CD8-positive, alpha-beta memory T cell (primary cell): ENCODE measurements at regions not wholly inside any gene's neighbourhood (a gene's known extent, or its start where the extent isn't known, plus 50 kb on each side); places are given as distances from the start of the nearest gene placed in this dataset.

ENCODE experiments used
- CTCF ChIA-PET: fragments of 350-600 bp; sonication (Branson Sonifier 250); formaldehyde crosslinking; loops from one replicate; lab custom pipeline; 2021; ENCODE audit warnings: antibody characterized with exemption; lab: Charles Lee
- POLR2A ChIA-PET: fragments of 350-600 bp; sonication (Branson Sonifier 250); formaldehyde crosslinking; loops from one replicate; lab custom pipeline; 2021; ENCODE audit warnings: antibody characterized with exemption; lab: Charles Lee
- DNase-seq, 5 donors: peaks; one replicate each; pipeline versions ENCODE4 v3.0.0 to v3.0.0-alpha.2; 2020 to 2022; ENCODE audit warnings: mixed read lengths in 1 of 5
- H3K27ac ChIP-seq: one replicate; pipeline ENCODE4 v1.7.0; 2013; ENCODE audit warnings: low read depth, mild to moderate bottlenecking, low read length, moderate library complexity
- H3K27me3 ChIP-seq: 2 replicates; pipeline ENCODE4 v1.7.0; 2013; ENCODE audit warnings: low read length, mild to moderate bottlenecking; ENCODE audit not compliant: insufficient read depth, poor library complexity, severe bottlenecking
- H3K36me3 ChIP-seq: 2 replicates; pipeline ENCODE4 v1.7.0; 2013; ENCODE audit warnings: mild to moderate bottlenecking, low read length, moderate library complexity; ENCODE audit not compliant: insufficient read depth
- H3K4me1 ChIP-seq: 2 replicates; pipeline ENCODE4 v1.7.0; 2013; ENCODE audit warnings: mild to moderate bottlenecking, low read length, moderate library complexity; ENCODE audit not compliant: insufficient read depth
- H3K4me3 ChIP-seq: 2 replicates; pipeline ENCODE4 v1.7.0; 2013; ENCODE audit warnings: mild to moderate bottlenecking, low read length
- H3K9me3 ChIP-seq: 2 replicates; pipeline ENCODE4 v1.7.0; 2013; ENCODE audit warnings: mild to moderate bottlenecking, low read length
- H3K27ac Mint-ChIP-seq, 8 donors: one replicate each; pipeline ENCODE4 v1.8.0; 2020 to 2021; ENCODE audit warnings: mixed read lengths in 8 of 8, mild to moderate bottlenecking in 6 of 8, inconsistent platforms in 3 of 8, moderate library complexity in 3 of 8
- H3K27me3 Mint-ChIP-seq, 2 donors: one replicate each; pipeline ENCODE4 v1.8.0; 2020 to 2021; ENCODE audit warnings: mixed read lengths in 2 of 2, mild to moderate bottlenecking in 1 of 2, moderate library complexity in 1 of 2
- H3K36me3 Mint-ChIP-seq, 3 donors: one replicate each; pipeline ENCODE4 v1.8.0; 2020 to 2021; ENCODE audit warnings: mixed read lengths in 3 of 3, inconsistent platforms in 1 of 3, mild to moderate bottlenecking in 1 of 3
- H3K4me1 Mint-ChIP-seq, 3 donors: one replicate each; pipeline ENCODE4 v1.8.0; 2020 to 2021; ENCODE audit warnings: mixed read lengths in 3 of 3, inconsistent platforms in 1 of 3, mild to moderate bottlenecking in 1 of 3
- H3K4me3 Mint-ChIP-seq, 7 donors: one replicate each; pipeline ENCODE4 v1.8.0; 2020 to 2021; ENCODE audit warnings: mixed read lengths in 7 of 7, mild to moderate bottlenecking in 6 of 7, moderate library complexity in 4 of 7, inconsistent platforms in 2 of 7
- H3K9me3 Mint-ChIP-seq, 5 donors: one replicate each; pipeline ENCODE4 v1.8.0; 2020 to 2022; ENCODE audit warnings: mixed read lengths in 5 of 5, mild to moderate bottlenecking in 3 of 5, moderate library complexity in 2 of 5, inconsistent platforms in 1 of 5

DNA sequence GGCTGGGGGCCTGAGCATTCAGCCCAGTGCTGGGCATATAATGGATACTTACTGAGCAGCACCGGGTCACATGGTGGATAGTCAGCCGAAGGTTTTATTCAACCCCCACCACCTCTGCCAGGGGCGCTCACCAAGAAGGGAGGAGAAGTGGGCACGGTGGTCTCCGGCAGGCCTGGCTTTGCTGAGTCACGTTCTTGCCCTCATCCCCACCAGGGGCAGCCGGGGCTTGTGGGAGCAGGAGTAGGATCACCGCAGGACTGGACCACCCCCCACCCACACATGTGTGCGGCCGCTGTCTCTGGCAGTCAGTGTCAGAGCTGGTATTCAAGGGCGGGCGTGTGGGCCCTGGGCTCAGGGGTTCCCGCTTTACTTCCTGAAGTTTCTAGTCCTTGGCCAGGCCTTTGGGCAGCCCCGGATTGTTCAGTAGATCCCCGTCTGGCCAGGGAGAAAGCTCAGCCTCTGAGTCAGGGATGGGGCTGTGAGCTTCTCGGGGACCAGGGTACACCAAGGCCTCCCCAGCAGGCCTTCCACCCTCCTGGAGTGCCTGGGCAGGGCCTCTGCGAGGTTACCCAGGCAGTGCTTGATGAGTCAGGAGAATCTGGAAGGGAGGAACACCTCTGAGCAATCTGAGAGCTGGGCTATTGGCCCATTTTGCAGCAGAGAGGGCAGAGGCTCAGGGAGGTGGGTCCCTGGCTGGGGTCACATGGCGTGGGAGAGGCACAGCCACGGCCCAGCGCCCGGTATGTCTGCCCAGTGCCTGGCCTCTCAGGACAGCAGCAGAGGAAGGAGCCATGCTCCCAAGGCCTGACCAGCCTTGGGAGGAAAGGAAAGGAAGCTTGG, 60.6 kb downstream of the RTL6 start:
- H3K36me3 ChIP-seq: no peaks in the 10 kb centered on the region
- H3K9me3 ChIP-seq: no peaks in the 10 kb centered on the region
- H3K27me3 ChIP-seq: no peaks in the 10 kb centered on the region
- ChIA-PET POLR2A (no interaction called here), CTCF (no interaction called here)
- no peak for DNase-seq
- H3K9me3 Mint-ChIP-seq: no peaks in the 10 kb centered on the region
- no peaks in the 10 kb centered on the region for H3K4me1 ChIP-seq
- H3K36me3 Mint-ChIP-seq: no peaks in the 10 kb centered on the region
- H3K4me3 Mint-ChIP-seq: no peak overlapping the region
- H3K27ac ChIP-seq: no peak overlapping the region
- H3K4me3 ChIP-seq: no peak overlapping the region
- no peaks in the 10 kb centered on the region for H3K4me1 Mint-ChIP-seq
- H3K27me3 Mint-ChIP-seq: peaks cover 0 to 3% of the 10 kb centered on the region in 2 donors
- peak overlapping the region in 2 of 8 donors; percentile 15 to 88 for H3K27ac Mint-ChIP-seq

DNA sequence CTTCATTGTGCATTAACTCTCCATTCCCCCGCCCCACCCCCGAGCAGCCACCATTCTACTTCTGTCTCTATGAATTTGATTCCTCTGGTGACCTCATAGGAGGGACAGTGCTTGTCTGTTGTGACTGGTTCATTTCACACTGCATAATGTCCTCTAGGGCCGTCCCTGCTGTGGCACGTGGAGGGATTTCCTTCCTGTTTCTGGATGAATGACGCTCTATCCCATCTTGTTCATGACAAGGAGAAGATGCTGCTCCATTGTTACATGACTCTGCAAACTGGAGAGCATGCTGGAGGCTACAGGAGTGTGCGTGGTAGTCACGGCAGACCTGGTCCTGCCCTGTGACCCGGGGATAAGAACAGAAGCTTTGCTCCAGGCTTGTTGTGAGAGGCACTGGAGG, 61.3 kb downstream of the RTL6 start:
- H3K27me3 ChIP-seq: no peaks in the 10 kb centered on the region
- no peak overlapping the region for H3K27ac ChIP-seq
- H3K9me3 ChIP-seq: no peaks in the 10 kb centered on the region
- Mint-ChIP-seq H3K36me3 (no peaks in the 10 kb centered on the region), H3K4me1 (no peaks in the 10 kb centered on the region), H3K27ac (peak overlapping the region in 1 of 8 donors; percentile 60), H3K27me3 (peaks cover 0 to 3% of the 10 kb centered on the region in 2 donors), H3K4me3 (peak overlapping the region in 1 of 7 donors; percentile 52), H3K9me3 (no peaks in the 10 kb centered on the region)
- H3K4me1 ChIP-seq: no peaks in the 10 kb centered on the region
- H3K4me3 ChIP-seq: no peak overlapping the region
- CTCF ChIA-PET: no interaction called here
- no peaks in the 10 kb centered on the region for H3K36me3 ChIP-seq
- DNase-seq: no peak
- POLR2A ChIA-PET: interaction anchor here (0.7 kb wide), 1 partner anchor 10 kb away, joined by 3 read pairs; no protein-coding TSS in a partner anchor

DNA sequence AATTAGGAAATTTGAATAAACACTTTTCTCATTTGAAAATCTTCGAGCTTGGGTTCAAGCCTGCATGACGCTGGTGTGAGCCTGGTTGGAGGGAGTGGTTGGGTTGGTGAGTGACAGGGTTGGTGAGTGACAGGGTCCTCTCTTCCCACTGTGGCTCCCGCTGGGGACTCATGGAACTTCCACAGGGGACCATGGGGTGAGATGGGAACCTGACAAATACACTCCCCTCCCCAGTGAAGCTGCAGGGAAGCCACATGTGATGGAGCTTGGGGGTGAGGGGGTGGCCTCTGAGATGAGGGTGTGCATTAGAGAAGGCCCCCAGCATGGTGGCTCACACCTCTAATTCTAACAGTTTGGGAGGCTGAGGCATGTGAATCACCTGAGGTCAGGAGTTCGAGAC, 66.8 kb downstream of the RTL6 start:
- Histone ChIP-seq H3K4me3 (no peak overlapping the region), H3K36me3 (no peaks in the 10 kb centered on the region), H3K4me1 (no peaks in the 10 kb centered on the region), H3K27ac (no peak overlapping the region), H3K9me3 (no peaks in the 10 kb centered on the region), H3K27me3 (no peaks in the 10 kb centered on the region)
- DNase-seq: peak in 1 of 5 donors; percentile 9
- Mint-ChIP-seq H3K36me3 (no peaks in the 10 kb centered on the region), H3K27me3 (peaks cover 0 to 3% of the 10 kb centered on the region in 2 donors), H3K4me1 (no peaks in the 10 kb centered on the region), H3K9me3 (no peaks in the 10 kb centered on the region), H3K4me3 (no peak overlapping the region), H3K27ac (peak overlapping the region in 1 of 8 donors; percentile 42)
- CTCF ChIA-PET: no interaction called here
- POLR2A ChIA-PET: no interaction called here

DNA sequence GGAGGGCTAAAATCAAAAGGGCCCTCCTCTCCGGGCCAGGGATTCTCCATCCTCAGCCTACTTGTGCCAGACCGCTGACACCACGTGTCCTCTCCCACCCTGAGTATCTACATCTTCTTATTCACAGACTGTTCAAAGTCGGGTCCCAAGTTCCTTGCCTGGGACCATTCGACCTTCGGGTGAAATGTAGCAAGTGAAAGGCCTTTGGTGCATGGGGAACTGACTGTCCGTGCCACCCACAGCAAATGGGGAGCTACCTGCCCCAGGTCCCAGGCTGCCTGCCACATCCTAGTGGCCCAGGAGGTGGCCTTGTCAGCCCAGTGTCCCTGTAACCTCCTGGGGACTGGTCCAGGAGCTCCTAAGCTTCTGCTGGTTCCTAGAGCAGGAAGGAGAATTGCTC, 67.3 kb downstream of the RTL6 start:
- peaks cover 0 to 3% of the 10 kb centered on the region in 2 donors for H3K27me3 Mint-ChIP-seq
- CTCF ChIA-PET: no interaction called here
- H3K9me3 ChIP-seq: no peaks in the 10 kb centered on the region
- H3K4me1 ChIP-seq: no peaks in the 10 kb centered on the region
- H3K27ac ChIP-seq: no peak overlapping the region
- no peak overlapping the region for H3K4me3 Mint-ChIP-seq
- no peaks in the 10 kb centered on the region for H3K36me3 Mint-ChIP-seq
- no peak overlapping the region for H3K4me3 ChIP-seq
- H3K4me1 Mint-ChIP-seq: no peaks in the 10 kb centered on the region
- no peaks in the 10 kb centered on the region for H3K9me3 Mint-ChIP-seq
- H3K36me3 ChIP-seq: no peaks in the 10 kb centered on the region
- DNase-seq: peak in 1 of 5 donors; percentile 35
- H3K27me3 ChIP-seq: no peaks in the 10 kb centered on the region
- peak overlapping the region in 2 of 8 donors; percentile 53 to 79 for H3K27ac Mint-ChIP-seq
- POLR2A ChIA-PET: no interaction called here

DNA sequence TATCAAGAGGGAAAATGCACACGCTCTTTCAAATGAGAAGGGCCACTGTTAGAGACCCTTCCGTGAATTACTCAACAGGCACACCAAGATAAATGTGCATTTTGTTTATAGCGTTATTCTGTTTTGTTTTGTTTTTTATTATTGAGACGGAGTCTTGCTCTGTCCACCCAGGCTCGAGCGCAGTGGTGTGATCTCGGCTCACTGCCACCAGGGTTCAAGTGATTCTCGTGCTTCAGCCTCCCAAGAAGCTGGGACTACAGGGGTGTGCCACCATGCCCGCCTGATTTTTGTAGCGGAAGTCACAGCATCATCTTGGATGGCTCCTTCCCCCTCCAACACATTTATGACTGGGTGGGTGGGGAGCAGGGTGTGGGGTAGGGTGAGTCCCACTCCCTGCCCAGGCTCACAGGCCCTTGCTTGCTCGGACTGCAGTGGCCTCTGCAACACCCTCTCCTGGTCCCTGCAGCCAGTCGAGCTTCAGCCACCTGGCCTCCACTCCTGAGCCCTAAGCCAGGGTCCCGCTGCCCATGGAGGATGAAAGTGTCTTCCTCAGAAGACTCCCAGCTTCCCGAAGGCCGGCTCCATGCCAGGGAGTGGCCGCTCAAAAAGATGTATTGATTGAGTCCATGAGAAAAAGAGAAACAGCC, 68.0 kb downstream of the RTL6 start:
- no peak overlapping the region for H3K4me3 Mint-ChIP-seq
- no peaks in the 10 kb centered on the region for H3K9me3 ChIP-seq
- H3K36me3 ChIP-seq: no peaks in the 10 kb centered on the region
- H3K4me3 ChIP-seq: no peak overlapping the region
- H3K4me1 ChIP-seq: no peaks in the 10 kb centered on the region
- H3K4me1 Mint-ChIP-seq: no peaks in the 10 kb centered on the region
- POLR2A ChIA-PET: no interaction called here
- H3K27ac ChIP-seq: no peak overlapping the region
- peak overlapping the region in 1 of 8 donors; percentile 79 for H3K27ac Mint-ChIP-seq
- CTCF ChIA-PET: no interaction called here
- peak in 1 of 5 donors; percentile 36 for DNase-seq
- peaks cover 0 to 8% of the 10 kb centered on the region in 2 donors for H3K27me3 Mint-ChIP-seq
- H3K9me3 Mint-ChIP-seq: peaks cover 0 to under 1% (median 0%) of the 10 kb centered on the region in 5 donors
- H3K27me3 ChIP-seq: no peaks in the 10 kb centered on the region
- H3K36me3 Mint-ChIP-seq: no peaks in the 10 kb centered on the region

GRCh38 chr22:44428941-44429830, 68.8 kb downstream of the RTL6 start:
- Mint-ChIP-seq H3K4me1 (no peaks in the 10 kb centered on the region), H3K4me3 (no peak overlapping the region), H3K9me3 (peaks cover 0 to 2% (median 0%) of the 10 kb centered on the region in 5 donors), H3K36me3 (no peaks in the 10 kb centered on the region), H3K27ac (peak overlapping the region in 2 of 8 donors; percentile 18 to 23), H3K27me3 (peaks cover 5 to 15% of the 10 kb centered on the region in 2 donors)
- H3K9me3 ChIP-seq: no peaks in the 10 kb centered on the region
- ChIA-PET CTCF (no interaction called here), POLR2A (no interaction called here)
- H3K27me3 ChIP-seq: no peaks in the 10 kb centered on the region
- H3K4me3 ChIP-seq: no peak overlapping the region
- DNase-seq: peak in 1 of 5 donors; percentile 28
- no peaks in the 10 kb centered on the region for H3K36me3 ChIP-seq
- no peak overlapping the region for H3K27ac ChIP-seq
- H3K4me1 ChIP-seq: no peaks in the 10 kb centered on the region

DNA sequence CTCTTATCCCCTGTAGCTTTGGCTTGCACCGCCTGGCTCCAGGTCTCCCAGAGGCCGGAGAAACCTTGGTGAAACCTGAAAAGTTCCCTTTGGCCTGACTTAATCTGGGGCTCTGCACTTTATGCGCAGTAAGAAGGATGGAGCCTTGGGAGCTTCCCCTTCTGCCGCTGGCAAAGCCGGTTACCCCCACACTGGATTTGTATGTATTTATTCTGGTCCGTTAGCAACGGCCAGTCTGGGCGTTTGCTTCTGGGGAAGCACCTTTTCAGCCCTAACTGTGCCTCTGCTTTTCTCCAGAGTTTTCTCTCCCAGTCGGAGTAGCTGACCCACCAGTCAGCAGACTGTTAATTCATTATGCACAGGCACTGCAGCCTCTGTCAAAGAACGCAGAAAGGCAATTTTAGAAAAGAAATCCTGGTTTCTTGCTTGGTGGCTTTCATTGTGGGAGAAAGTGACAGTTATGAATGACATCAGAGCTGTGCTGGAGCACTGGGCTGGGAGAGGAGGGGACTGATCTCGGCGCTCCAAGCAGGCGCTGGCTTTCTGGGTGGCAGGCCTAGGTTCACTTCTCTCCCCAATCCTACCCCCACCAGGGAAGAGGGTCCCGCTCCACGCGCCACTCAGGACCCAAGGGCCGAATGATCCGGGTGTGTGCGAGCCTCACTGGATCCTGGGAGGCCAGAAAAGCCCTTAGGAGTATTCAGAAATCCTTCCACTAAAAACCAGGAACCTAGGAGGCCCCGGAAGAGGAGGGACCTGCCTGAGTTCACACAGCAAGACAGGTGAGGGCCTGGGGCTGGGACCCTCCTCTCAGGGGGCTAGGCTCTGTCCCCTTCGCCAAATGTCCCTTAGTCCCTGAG, 70.2 kb downstream of the RTL6 start:
- no peaks in the 10 kb centered on the region for H3K4me1 Mint-ChIP-seq
- H3K9me3 Mint-ChIP-seq: peaks cover 0 to 2% (median 0%) of the 10 kb centered on the region in 5 donors
- no peaks in the 10 kb centered on the region for H3K9me3 ChIP-seq
- no peak overlapping the region for H3K4me3 ChIP-seq
- H3K27ac Mint-ChIP-seq: peak overlapping the region in 1 of 8 donors; percentile 5
- H3K4me1 ChIP-seq: no peaks in the 10 kb centered on the region
- DNase-seq: peak in 1 of 5 donors; percentile 17
- no peaks in the 10 kb centered on the region for H3K36me3 Mint-ChIP-seq
- no peaks in the 10 kb centered on the region for H3K36me3 ChIP-seq
- H3K27me3 Mint-ChIP-seq: peaks cover 9 to 16% of the 10 kb centered on the region in 2 donors
- POLR2A ChIA-PET: no interaction called here
- no peak overlapping the region for H3K27ac ChIP-seq
- CTCF ChIA-PET: interaction anchor here (2.1 kb wide), 1 partner anchor 19 kb away, joined by 4 read pairs; no protein-coding TSS in a partner anchor
- peaks cover 2% of the 10 kb centered on the region for H3K27me3 ChIP-seq
- H3K4me3 Mint-ChIP-seq: no peak overlapping the region
